Right lobe of liver (tissue), 6 donors: ENCODE measurements at regions not wholly inside any gene's neighbourhood (a gene's known extent, or its start where the extent isn't known, plus 50 kb on each side); places are given as distances from the start of the nearest gene placed in this dataset.
"Not testable (repeated sequence)": the region's sequence is repeated elsewhere in the genome, so short reads cannot be mapped to it uniquely, and the experiment has no call there.

ENCODE experiments used
- ATAC-seq, 4 donors: fragments of 200-7000 bp; cut with Tn5 transposase; one replicate each; pipeline ENCODE4 v1.9.1; 2020; ENCODE audit warnings: mild to moderate bottlenecking in 4 of 4, moderate library complexity in 4 of 4
- DNase-seq, 3 donors: peaks; one replicate each; pipeline ENCODE4 v3.0.0-alpha.2; 2020
- H3K27ac ChIP-seq, 3 donors: fragments of 200-600 bp; one replicate each; pipeline ENCODE4 v1.8.0; 2022
- H3K27me3 ChIP-seq, 2 donors: fragments of 200-600 bp; one replicate each; pipeline ENCODE4 v1.8.0; 2022
- H3K36me3 ChIP-seq, 4 donors: fragments of 200-600 bp; sonication (generic) in 1 of 4; one replicate each; pipeline versions ENCODE4 v1.5.1 to v1.8.0; 2017 to 2022; ENCODE audit warnings: control low read depth in 1 of 4
- H3K4me1 ChIP-seq, 4 donors: fragments of 200-600 bp; sonication (generic) in 1 of 4; one replicate each; pipeline versions ENCODE4 v1.5.1 to v1.8.0; 2017 to 2022; ENCODE audit warnings: control low read depth in 1 of 4
- H3K4me3 ChIP-seq, 3 donors: fragments of 200-600 bp; one replicate each; pipeline ENCODE4 v1.8.0; 2022
- H3K9me3 ChIP-seq, 4 donors: fragments of 200-600 bp; sonication (generic) in 1 of 4; one replicate each; pipeline versions ENCODE4 v1.5.1 to v1.8.0; 2017 to 2022; ENCODE audit warnings: control low read depth in 1 of 4
- POLR2A ChIP-seq: fragments of 450-650 bp; IDR thresholded peaks from one replicate; pipeline ENCODE4 v1.6.1; 2017; ENCODE audit warnings: antibody characterized with exemption, mild to moderate bottlenecking
- WGBS: methylation state at CpG from one replicate; pipeline ENCODE4 v1.1.6; 2018; ENCODE audit warnings: low coverage, low lambda C conversion rate; ENCODE audit not compliant: insufficient coverage; ENCODE audit errors: missing lambda C conversion rate; 5-methylcytosine and 5-hydroxymethylcytosine counted together
- intact Hi-C, 2 donors: fragments of 100-400 bp; cut with DNase I; formaldehyde crosslinking; loops; one replicate each; pipeline versions ENCODE4 v1.11.2 to v1.14.1; 2022
- TF ChIP-seq, protein P1 (sequence below), 4 donors: fragments of 200-600 bp in 3 of 4; fragments of 450-650 bp in 1 of 4; IDR thresholded peaks; one replicate each; pipeline versions ENCODE4 v1.5.1 to v1.8.0; 2016 to 2022; ENCODE audit warnings: antibody characterized with exemption in 4 of 4, mild to moderate bottlenecking in 2 of 4
- donor health status: DM: no; HTN: yes; CAD: no.
- donor health status: DM: no; HTN: no; CAD: no.
- donor health status: DM: no; HTN: no; CAD: no.
- donor health status: DM: no; HTN: yes; CAD: no.
- donor health status: DM: no; HTN: yes; CAD: no.

DNA sequence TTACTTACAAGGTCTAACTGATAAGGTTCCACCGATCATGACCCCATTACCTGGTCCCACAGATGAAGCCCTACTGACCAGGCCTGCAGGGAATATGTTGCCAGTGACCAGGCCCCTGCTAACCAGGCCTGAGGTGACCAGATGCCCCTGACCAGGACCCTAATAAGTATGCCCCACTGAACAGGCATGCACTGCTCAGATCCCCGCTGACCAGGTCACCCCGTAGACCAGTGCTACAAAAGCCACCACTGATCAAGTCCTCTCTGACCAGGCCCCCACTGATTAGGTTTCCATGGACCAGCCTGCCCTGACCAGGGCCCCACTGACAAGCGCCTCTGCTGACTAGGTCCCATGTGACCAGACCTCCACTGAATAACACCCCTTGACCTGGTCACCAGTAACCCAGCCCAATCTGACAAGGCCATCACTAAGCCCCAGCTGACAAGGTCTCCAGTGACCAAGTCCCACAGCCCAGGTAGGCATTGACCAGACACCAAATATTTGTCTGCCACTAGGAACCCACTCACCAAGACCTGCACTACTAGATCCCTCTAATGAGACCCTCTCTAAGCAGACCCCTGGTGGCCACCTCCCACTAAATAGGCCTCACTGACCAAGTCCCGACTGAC lies 228.5 kb downstream of the CWH43 start:
- DNase-seq: not testable (repeated sequence)

DNA sequence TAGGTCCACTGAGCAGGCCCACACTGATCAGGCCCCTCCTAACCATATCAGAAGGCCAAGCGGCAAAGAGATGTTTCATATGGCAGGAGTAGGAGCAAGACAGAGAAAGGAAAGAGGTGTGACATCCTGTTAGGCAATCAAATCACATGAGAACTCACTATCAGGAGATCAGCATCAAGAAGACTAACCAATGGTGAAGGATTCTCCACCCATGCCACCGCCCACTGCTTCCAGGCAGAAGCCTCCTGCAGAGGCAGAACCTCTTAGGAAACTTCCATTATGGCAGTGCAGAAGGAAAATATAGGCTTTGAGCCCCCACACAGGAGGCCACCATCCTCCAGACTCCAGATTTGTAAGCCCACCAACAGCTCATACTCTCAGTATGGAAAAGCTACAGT lies 229.0 kb downstream of the CWH43 start:
- H3K4me1 ChIP-seq, H3K9me3 ChIP-seq, intact Hi-C loops, H3K36me3 ChIP-seq, ATAC-seq, H3K4me3 ChIP-seq, H3K27me3 ChIP-seq, DNase-seq, H3K27ac ChIP-seq: not testable (repeated sequence)
- WGBS: 54% methylated on average over 2 of the region's 2 CpGs

More for the DNA sequence above, 228.5 kb downstream of the CWH43 start:
- H3K36me3 ChIP-seq, ATAC-seq, intact Hi-C loops, H3K4me3 ChIP-seq, H3K4me1 ChIP-seq, H3K9me3 ChIP-seq, H3K27ac ChIP-seq, H3K27me3 ChIP-seq: not testable (repeated sequence)
- WGBS: 66% methylated on average over 5 of the region's 5 CpGs

DNA sequence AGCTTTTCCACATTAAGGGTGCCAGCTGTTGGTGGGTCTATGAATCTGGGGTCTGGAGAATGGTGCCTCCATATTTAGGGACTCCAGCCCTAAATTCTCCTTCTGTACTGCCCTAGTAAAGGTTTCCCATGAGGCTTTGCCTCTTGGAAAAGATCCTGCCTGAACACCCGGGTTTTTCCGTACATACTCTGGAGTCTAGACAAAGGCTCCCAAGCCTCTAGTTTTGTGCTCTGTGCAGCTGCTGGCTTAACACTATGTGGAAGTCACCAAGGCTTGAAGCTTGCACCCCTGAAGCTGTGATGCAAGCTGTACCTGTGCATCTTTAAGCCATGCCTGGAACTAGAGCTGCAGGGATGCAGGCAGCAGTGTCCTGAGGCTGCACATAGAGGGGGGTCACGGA lies 230.5 kb downstream of the CWH43 start:
- DNase-seq, H3K4me1 ChIP-seq, H3K4me3 ChIP-seq, H3K9me3 ChIP-seq, H3K27me3 ChIP-seq, H3K36me3 ChIP-seq, H3K27ac ChIP-seq, intact Hi-C loops, ATAC-seq: not testable (repeated sequence)
- 44% methylated on average over 3 of the region's 3 CpGs for WGBS

DNA sequence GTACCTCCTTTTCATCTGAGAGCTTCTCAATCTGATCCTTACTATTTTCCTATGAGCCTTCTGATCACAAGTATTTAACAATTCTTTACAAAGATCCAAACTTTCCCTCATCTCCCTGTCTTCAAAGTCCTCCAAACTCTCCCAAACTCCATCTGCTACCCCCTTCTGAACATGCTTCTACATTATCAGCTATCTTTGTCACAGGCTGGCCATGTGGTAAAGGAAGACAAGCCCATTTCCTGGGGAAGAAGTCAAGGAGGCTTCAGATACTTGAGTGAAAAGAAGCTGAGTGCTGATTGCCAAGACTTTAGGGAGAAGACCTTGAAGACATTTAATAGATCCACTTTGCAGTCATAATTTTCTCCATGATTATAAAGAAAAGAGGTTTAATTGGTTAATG lies 231.4 kb downstream of the CWH43 start:
- H3K4me3 ChIP-seq: no peak overlapping the region
- no peak overlapping the region for H3K27ac ChIP-seq
- ATAC-seq (no peak), DNase-seq (no peak)
- no peaks in the 10 kb centered on the region for H3K9me3 ChIP-seq
- H3K36me3 ChIP-seq: no peaks in the 10 kb centered on the region
- H3K4me1 ChIP-seq: no peaks in the 10 kb centered on the region
- H3K27me3 ChIP-seq: no peaks in the 10 kb centered on the region
- TF ChIP-seq POLR2A: no peak
- TF ChIP-seq, protein P1, sequence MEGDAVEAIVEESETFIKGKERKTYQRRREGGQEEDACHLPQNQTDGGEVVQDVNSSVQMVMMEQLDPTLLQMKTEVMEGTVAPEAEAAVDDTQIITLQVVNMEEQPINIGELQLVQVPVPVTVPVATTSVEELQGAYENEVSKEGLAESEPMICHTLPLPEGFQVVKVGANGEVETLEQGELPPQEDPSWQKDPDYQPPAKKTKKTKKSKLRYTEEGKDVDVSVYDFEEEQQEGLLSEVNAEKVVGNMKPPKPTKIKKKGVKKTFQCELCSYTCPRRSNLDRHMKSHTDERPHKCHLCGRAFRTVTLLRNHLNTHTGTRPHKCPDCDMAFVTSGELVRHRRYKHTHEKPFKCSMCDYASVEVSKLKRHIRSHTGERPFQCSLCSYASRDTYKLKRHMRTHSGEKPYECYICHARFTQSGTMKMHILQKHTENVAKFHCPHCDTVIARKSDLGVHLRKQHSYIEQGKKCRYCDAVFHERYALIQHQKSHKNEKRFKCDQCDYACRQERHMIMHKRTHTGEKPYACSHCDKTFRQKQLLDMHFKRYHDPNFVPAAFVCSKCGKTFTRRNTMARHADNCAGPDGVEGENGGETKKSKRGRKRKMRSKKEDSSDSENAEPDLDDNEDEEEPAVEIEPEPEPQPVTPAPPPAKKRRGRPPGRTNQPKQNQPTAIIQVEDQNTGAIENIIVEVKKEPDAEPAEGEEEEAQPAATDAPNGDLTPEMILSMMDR (IDR thresholded peaks at IDR 0.05): no peak
- intact Hi-C loops: no loop called here

DNA sequence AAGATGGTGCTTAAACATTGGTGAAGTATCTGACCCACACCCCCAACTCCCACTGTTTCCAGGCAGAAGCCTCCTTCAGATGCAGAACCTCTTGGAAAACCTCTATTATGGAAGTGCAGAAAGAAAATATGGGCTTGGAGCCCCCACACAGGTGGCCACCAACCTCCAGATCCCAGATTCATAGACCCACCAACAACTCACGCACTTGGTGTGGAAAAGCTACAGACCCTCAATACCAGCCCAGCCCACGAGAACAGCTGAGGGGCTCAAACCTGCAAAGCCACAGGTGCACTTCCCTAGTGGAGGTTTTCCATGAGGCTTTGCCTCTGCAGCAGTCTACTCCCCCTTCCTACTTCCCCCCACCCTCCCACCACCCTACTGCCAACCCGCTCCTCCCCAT lies 232.0 kb downstream of the CWH43 start:
- H3K27me3 ChIP-seq, ATAC-seq, DNase-seq, H3K27ac ChIP-seq, H3K4me1 ChIP-seq, H3K9me3 ChIP-seq, intact Hi-C loops, H3K4me3 ChIP-seq, H3K36me3 ChIP-seq: not testable (repeated sequence)
- 47% methylated on average over 3 of the region's 3 CpGs for WGBS

DNA sequence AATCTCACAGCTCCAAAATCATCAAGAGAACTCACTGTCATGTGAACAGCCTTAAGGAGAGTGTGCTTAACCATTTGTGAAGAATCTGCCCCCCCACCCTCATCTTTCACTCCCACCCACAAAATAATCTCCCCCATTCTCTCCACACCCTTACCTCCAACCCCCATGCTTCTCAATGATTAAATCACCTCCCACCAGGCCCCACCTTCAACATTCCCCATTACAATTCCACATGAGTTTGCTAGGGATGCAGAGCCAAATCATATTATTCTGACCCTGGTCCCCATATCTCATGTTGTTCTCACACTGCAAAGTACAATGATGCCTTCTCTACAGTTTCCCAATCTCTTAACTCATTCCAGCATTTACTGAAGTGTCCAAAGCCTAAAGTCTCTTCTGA lies 232.9 kb downstream of the CWH43 start:
- intact Hi-C loops, H3K27me3 ChIP-seq, H3K36me3 ChIP-seq, H3K9me3 ChIP-seq, DNase-seq, H3K4me1 ChIP-seq, H3K27ac ChIP-seq, H3K4me3 ChIP-seq, ATAC-seq: not testable (repeated sequence)

DNA sequence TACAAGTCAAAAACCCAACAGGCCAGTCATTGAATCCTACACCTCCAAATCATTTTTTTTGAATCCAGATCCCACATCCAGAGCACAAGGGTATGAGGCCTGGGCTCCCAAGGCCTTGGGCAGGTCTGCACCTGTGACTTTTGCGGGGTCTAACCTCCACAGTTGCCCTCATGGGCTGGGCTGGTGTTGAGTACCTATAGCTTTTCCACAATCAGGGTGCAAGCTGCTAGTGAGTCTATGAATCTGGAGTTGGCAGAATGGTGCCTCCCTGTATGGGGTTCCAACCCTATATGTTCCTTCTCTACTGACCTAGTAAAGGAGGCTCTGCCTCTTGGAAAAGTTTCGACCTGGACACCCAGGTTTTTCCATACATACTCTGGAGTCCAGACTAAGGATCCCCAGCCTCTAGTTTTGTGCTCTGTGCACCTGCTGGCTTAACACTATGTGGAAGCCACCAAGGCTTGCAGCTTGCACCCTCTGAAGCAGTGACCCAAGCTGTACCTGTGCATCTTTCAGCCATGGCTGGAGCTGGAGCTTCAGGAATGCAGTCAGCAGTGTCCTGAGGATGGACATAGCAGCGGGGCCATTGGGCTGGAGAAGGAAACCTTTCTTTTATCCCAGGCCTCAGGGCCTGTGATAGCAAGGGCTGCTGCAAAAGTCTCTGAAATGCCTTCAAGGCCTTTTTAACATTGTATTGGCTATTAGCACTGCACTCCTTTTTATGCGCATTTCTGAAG lies 233.6 kb downstream of the CWH43 start:
- ATAC-seq, H3K27me3 ChIP-seq, H3K27ac ChIP-seq, intact Hi-C loops, H3K36me3 ChIP-seq, DNase-seq, H3K4me1 ChIP-seq, H3K4me3 ChIP-seq, H3K9me3 ChIP-seq: not testable (repeated sequence)
- WGBS: 18% methylated on average over 4 of the region's 4 CpGs
